Umbilical cord (tissue), 1 donor: ENCODE measurements at regions not wholly inside any gene's neighbourhood (a gene's known extent, or its start where the extent isn't known, plus 50 kb on each side); places are given as distances from the start of the nearest gene placed in this dataset.
A peak's percentile ranks its signal among the peaks of the same experiment; 100 is the strongest.

Source experiments
- DNase-seq: peaks from one replicate; pipeline ENCODE4 v3.0.0-alpha.2; 2015; ENCODE audit warnings: low spot score

DNA sequence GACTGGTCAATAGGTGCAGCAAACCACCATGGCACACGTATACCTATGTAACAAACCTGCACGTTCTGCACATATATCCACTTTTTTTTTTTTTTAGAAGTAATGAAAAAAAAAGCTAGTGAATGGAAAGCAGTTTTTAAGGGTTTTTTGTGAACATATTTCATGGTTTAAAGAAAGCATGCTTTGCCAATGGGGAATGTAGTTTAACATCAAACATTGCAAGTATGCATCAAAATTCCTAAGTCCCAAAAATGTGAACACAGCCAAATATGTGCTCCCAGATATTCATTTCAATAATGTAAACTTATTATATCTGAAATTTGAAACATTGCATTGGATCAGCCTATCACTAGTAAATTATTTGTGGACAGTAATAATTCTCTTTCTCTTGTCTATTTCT is 710.4 kb upstream of the FLRT2 start:
- DNase-seq = no peak

DNA sequence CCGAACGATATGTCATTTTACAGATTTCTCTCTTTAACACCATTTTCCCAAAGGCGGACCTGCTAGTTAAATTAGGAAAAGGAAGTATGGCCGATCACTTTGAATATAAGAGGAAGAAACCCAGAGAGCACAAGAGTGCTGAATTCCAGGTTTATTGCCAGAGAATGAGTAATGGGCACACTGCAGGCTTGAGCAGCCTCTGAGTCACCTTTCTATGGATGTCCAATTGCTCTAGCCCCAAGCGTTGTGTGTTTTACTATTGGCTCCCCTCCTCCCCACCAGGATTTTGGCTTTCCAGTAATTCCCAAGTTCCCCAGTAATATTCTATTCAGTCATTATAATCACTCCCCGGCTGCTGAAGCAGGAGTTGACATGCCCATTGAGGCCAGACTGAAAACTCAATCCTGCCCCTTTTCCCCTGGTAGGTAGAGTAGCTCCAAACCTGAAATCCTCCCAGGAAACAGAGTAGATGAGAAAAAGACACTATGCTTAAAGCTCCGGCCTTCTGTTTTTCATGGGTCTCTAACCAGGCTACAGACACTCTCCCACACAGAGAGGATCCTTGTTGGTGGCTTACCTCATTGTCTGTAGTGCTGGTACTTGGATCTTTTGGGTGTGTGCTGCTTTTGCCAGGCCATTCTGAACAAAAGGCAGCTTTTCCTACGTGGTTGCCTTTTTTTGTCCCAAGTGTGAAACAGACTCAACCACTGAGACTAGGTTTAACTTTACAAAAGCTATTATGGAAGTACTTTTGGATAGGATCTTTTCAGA is 704.3 kb upstream of the FLRT2 start:
- DNase-seq = no peak

DNA sequence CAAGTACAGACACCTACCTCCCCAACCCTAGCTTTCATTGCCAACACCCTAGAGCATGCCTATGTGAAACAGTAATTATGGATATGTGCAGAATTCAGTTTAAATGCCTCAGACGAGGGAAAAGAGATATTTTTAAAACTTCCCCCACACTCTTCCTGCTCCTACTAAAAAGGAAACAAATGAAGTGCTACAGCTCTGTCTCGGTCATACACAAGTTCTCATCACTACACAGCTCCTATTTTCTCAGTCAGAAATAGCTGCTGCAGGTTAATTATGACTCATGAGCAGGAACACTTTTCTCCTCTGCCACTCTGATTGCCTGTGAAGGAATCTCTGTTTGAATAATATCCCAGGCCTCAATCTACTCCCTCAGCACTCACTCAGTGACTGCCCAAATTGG is 703.6 kb upstream of the FLRT2 start:
- DNase-seq = no peak

DNA sequence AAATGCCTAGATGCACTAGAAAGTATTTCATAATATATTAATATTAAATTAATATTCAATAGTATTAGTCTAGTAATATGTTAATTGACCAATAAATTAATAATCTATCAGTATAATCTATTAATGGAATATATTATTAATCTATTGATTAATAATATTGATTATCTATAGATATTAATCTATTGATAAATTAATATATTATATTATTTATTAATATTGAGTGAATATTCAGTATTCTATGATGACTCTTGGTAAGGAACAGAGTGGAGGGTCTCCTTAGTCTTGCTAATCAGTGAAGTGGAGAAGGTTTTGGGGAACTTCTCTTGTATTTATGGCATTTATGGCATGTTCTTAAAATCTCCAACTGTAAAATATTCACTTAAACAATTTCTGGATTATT is 679.3 kb upstream of the FLRT2 start:
- no peak for DNase-seq

DNA sequence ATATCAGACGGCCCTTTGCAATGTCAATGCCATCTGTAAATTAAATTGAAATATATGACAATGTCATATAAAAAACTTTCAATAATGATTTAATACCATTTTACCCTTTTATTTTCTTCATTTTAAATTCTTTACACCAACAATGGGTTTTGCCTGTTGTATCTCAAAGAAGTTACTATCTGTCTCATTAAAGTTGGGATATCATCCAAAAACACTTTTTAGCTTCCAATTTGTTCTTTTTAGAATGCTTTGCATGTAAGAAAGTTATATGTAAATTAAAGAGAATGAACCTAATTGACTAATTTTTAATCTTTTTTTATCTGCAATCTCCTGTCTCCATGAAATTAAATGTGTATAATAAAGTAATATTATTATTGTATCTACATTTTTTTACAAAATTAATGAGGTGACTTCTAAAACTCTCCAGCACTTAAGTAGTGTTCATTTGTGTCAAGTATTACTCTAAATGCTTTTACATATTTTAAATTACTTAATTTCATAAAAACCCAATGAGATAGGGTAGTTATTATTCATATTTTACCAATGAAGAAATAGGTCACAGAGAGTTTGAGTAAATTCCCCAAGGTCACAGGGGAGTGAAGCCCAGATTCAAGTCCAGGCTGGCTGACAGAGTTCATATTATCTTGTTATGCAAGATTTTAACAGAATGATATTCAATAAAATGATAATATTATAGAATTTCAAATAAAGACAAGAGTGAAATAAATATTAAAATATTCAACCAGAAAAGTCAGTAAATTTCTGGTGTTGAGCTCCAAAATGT is 673.0 kb upstream of the FLRT2 start:
- DNase-seq = no peak

DNA sequence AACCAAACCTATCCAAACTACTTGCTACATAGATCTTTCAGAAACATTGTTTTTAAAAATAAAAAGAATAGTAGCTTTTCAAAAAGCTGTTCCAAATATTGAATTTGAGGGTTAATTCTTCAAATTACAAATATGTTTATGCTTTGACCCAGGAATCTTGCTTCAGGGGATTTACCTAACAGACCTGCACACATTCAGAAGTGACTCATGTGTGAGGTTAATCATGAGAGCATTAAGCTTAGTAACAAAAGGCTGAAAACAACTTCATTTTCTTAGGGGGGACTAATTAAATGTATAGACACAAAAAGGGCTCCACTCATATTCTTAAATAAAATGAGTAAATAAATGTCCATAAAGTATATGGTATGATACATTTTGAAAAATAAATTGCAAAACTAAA is 672.4 kb upstream of the FLRT2 start:
- DNase-seq = no peak

DNA sequence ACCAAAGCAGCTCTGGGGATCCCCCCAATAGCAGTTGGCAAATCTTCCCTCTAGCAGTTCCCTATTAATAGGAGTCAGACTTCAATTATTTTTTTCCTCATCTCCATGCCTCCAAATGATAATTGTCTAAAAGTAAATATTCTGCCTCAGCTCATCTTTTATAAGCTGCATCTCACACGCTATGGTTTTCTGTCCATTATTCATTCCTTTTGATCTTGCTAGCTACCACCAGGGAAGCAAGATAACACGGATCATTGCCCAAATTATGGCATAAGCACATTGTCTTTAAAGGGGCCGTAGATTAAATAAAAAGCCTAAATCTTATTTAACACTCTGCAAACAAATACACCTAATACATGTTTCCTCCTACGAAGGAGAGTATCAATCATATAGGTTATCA is 670.8 kb upstream of the FLRT2 start:
- no peak for DNase-seq

DNA sequence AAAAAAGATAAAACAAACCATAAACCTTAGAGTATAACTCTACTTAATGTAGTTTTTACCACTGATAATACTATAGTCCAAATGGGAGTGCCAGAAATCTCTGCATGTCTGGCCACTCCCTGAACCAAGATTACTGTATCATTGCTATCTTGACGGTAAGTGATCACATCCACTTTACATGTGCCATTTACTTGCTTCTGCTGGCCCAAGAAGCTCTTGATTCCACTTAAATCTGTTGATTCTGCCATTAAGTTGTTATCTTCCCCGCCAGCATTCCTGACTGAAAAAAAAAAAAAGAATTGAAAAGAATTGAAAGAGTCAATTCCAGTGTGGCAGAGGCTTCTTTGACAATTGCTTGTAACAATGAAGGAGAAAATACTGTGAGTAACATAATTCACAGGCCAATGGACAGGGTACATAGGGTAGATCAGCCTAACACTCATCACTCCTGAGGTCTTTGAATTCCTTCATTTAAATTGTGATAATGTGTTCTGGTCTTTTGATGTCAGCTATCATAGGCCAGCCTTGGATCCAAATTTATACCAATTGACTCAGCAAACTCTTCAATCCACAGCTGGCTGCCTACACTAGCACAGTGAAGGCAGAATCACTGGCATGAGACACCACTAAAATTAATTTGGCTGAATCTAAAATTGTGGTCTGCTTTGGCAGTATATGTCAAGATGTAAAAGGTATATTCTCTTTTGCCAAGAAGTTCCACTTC is 665.2 kb upstream of the FLRT2 start:
- DNase-seq = peak; percentile 80

DNA sequence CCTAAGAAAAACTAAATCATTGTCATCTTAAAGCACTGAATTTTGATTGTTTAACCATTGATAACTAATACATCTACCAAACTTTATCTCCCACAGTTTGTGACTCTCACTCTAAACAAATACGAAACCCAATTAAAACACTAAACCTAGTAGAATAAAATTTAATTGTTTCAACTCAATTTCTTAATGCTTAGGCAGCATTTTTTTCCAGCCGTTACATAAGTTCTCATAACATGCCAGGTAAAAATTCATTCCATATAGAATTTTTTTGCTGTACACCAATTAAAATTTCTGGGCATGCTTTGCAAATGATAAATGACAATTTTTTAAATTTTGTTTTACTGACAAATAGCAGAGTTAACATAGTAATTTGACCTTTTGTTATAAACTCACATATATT is 658.2 kb upstream of the FLRT2 start:
- DNase-seq = no peak

DNA sequence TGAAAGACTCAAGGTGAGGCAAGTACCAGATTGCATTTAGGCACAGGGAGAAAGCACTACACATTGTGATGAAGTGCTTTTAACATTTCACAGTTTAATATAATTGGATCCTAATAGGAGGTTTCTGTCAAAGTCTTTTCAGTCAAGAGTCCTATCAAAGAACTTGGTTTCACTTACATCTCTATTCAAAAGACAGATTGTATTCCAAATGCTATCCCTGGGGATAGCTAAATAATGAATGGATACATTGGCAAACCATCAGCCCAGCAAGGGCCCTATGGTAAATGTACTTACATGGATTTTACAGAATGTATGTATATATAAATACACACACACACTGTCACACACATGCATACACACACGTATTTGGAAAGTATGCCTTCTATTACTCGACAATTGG is 655.5 kb upstream of the FLRT2 start:
- DNase-seq = no peak

DNA sequence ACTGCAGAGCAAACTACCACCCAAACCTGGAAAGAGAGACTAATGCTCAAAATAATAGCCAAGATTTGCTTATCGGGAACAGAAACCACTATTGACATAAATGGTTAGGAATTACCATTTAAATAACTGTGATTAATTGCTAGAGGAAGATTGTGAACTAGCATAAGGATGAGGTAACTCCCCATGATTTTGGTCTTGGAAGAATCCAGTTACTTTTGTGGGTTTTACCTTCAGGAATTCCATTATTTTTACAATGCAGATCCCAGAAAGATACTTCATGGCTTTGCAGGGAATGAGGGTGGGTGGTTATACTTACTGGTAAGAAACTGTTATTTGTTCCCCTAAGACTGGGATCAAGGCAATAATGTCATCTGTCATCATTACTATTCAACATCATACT is 652.9 kb upstream of the FLRT2 start:
- no peak for DNase-seq

DNA sequence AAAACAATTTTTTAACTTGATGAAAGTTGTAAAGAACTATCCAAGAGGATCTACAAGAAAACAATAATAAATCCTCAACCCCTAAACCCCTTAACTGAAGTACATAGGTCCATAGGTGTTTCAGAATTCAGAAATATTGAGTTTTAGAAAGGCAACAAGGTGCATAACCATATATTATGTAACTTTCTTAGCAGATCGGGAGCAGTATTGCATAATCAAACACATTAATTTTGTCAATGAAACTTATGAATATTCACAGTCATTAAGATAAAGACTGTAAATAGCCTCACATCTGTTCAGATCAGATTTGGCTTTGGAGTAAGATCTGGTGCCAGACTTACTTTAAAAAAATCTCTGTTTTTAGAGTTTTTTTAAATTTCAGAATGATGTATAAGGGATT is 647.1 kb upstream of the FLRT2 start:
- DNase-seq = peak; percentile 17

DNA sequence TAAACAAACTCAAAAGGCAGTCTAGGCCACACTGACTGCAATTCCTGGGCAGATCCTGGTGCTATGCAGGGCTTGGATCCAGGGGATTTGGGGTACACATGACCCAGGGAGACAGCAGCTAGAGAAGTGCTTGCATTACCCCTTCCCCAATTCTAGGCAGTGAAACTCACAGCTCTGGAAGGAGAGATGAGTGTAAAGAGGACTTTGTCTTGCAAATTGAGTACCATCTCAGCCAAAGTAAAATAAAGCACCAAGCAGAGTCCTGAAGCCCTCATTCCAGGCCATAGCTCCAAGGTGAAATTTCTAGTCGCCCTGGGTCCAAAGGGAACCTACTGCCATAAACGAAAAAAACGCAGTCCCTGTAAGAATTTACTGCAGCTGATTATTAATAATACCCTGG is 644.9 kb upstream of the FLRT2 start:
- DNase-seq = no peak

DNA sequence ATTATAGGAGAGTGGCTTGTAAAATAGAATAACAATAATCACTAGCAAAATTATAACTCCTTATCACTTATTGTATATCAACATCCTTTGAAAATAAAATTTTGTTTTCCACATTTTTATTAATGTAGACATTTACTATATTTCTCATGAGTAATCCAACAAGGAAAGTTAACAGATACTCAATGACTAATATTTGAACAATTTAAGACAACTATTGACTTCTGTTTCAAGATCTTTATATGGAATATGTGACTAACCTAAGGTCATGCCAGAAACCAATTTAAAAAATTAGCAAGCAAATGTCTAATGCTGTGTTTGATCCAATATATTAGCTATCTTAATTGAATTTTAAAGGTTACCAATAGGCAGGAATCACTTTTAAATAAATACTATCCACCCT is 638.5 kb upstream of the FLRT2 start:
- DNase-seq = no peak

DNA sequence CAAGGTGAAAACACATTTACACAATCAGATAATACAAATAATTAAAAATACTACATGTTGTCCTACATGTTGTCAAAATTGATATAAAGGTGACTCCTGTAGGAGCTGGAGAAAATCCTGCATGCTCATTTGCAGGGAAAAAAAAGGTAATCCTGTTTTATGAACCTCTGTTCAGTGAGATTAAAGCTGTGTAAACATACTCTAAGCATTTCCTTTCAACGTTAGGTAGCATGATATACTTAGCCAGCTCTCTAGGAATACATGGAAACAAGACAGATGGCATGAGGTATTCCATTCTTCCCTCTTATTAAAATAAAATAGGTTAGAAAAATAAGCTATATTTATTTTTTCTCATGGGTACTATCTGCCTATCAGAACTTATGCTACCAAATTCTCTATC is 635.7 kb upstream of the FLRT2 start:
- no peak for DNase-seq

DNA sequence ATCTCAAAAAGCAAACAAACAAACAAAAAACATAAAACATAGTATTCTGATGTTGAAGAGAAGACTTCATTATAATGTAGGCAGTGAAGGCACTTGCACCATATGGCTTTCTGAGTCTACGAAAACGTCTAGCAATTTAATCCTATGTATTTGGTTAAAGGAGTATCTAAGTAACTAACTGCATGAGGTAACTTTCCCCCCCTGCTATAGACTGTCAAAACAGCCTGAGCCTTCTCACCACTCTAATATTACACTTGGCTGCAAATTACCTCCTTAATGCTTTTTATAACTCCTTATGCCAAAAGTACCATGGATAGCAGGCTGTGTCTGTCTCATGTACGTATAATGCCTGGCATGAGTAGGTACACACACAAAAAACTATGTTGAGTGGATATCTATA is 607.6 kb upstream of the FLRT2 start:
- DNase-seq = no peak

DNA sequence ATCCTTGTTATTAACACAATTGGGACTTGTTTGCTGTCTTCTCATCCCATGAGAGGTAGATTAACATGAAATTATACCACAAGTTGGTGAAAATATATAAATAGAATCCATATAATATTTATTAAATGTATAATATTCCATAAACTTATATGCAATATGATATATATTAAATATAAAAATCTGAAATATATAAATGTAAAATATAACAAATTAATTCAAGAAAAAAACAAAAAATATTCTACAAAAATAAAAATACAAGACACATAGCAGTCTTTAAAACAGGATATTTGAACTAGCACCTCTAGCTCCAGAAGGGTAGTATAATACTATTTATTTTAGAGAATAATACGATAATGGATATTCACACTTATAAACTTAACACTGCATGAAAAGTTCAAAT is 603.3 kb upstream of the FLRT2 start:
- no peak for DNase-seq

DNA sequence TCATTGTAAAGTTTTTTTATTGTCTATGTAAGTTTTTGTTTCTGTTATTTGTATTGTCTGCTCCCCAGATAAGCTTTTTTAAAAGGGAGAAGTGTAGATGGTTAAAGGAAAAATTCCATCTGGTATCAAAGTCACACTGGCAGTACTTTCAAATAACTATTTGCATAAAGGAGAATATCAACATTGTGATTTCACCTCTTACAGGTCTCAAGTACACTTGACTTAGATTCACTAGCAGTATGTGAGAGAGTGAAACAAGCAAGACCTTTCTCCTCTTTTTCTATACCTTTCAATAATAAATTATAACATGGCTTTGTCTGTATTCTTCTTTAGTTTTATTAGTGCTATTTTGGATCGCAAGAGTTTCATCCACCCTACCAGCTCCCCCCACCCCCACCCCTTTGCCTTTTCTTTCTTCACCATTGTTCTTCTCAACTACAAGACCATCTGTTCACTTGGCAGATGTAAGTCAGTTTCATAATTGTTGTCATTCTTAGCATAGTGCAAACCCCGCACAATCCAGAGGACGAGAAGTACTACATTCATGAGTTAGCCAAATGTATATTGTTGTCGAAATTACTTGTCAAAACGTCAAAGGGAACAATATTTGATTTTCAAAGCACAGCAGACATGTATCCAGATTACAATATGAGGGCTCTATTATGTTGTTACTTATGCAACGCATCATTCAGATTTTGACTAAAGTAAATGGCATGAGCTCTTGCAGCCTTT is 602.7 kb upstream of the FLRT2 start:
- DNase-seq = no peak

DNA sequence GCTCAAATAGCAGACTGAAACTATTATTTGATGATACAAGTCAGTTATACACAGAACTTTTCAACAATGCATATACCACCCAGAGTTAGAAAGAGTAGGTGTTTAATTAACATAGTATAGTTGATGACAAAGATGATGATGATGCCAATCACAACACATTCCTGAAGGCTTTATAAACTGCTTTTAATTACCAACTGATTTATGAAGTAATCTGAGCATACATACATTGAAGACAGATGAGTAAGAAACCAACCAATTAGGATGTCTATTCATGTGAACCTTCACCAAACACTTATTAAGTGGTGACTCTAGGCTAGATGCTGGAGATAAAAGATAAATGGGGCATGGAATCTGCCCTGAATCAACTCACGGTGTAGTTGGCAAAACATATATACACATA is 600.9 kb upstream of the FLRT2 start:
- DNase-seq = no peak

DNA sequence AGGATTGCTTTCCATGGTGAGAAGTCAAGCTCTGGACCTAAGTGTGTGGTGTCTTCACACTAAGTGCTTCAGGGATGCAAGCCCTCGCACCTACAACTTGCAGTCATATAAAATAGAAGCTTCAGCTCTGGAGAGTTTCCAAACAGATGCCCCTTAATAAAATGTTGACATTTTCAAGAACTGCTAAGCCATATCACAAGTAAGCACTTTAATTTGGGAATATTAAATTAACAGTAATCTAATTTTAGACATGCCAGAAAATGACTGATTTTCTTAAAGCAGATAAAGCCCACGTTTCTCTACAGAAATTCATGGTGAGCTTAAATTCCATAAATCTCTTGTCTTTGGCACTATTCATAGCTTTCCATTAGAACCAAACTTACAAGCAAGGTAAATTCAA is 600.1 kb upstream of the FLRT2 start:
- no peak for DNase-seq

DNA sequence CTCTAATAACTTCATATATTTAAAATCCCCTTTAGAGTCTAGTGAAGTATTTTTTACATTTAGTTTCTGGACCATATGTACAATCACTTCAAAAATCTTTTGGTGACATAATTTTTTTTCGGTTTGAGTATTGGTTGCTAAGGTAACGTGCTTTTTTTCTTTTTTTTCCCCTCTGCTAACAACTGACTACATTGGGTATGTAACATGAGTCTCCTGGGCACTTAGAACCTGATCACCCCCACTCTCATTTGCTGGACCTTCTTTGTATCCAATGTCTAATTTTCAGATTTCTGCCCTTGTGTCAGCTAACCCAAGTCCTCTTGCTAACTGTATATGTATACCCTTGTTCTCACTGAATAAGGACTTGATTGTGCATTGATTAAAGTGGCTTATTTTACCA is 592.9 kb upstream of the FLRT2 start:
- no peak for DNase-seq

DNA sequence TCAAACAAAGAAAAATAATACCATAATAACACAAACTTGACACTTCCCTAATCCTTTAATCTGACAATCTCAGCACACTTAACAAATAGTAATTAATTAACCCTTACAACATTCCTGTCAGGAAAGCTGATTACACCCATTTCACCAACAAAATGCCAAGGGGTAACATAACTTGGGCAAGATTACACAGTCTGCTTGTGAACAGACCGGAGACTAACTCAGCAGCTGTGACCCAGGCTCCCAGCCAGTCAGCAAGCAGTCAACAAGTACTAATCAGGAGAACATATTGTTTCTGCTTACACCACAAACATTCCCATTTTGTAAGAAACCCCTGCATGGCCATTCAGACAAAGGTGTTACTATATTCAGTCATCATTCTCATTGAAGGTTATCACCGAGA is 592.5 kb upstream of the FLRT2 start:
- no peak for DNase-seq
